ENCODE measurements at regions not wholly inside any gene's neighbourhood (a gene's known extent, or its start where the extent isn't known, plus 50 kb on each side); places are given as distances from the start of the nearest gene placed in this dataset.
A peak's percentile ranks its signal among the peaks of the same experiment; 100 is the strongest.
"Not testable (repeated sequence)": the region's sequence is repeated elsewhere in the genome, so short reads cannot be mapped to it uniquely, and the experiment has no call there.

GRCh38 chr4:167854881-167855280 is 237.5 kb upstream of the ANXA10 start:
- Histone ChIP-seq H3K4me2 (ENCODE audit: low read length, poor library complexity, severe bottlenecking) (no peak overlapping the region), H3K79me1 (replicated peaks; ENCODE audit: low read length, poor library complexity, severe bottlenecking) (no peaks in the 10 kb centered on the region), H2BK120ac (ENCODE audit: low read depth, low read length) (no peak overlapping the region), H3K14ac (ENCODE audit: low read length in 2 of 2) (no peak overlapping the region), H3K9ac (ENCODE audit: low read length) (no peak overlapping the region), H3K27ac (ENCODE audit: low read length, poor library complexity, severe bottlenecking) (no peak overlapping the region), H3K4me3 (ENCODE audit: insufficient read depth in 1 of 2, low read depth in 1 of 2, low read length in 2 of 2) (no peak overlapping the region), H3K23ac (ENCODE audit: low read length in 2 of 2) (no peak overlapping the region), H4K8ac (ENCODE audit: low read length) (no peak overlapping the region), H3K27me3 (ENCODE audit: control insufficient read depth in 1 of 2, insufficient read depth in 1 of 2, low read length in 2 of 2) (no peaks in the 10 kb centered on the region), H4K91ac (ENCODE audit: low read length) (no peak overlapping the region), H2AFZ (ENCODE audit: low read depth, low read length) (no peak overlapping the region), H3K36me3 (ENCODE audit: control insufficient read depth in 1 of 2, insufficient read depth in 2 of 2, low read depth in 1 of 2, low read length in 2 of 2) (no peaks in the 10 kb centered on the region), H2BK12ac (ENCODE audit: low read length in 2 of 2) (no peak overlapping the region), H3K4me1 (ENCODE audit: control insufficient read depth, insufficient read depth, low read depth, low read length) (no peaks in the 10 kb centered on the region), H3K18ac (ENCODE audit: low read depth in 1 of 2, low read length in 2 of 2) (no peak overlapping the region), H2BK15ac (ENCODE audit: low read depth, poor library complexity, severe bottlenecking) (no peak overlapping the region), H3K9me3 (ENCODE audit: control insufficient read depth, low read length) (peaks cover 3% of the 10 kb centered on the region), H2BK5ac (ENCODE audit: low read depth, low read length, poor library complexity, severe bottlenecking) (no peak overlapping the region), H3K4ac (ENCODE audit: low read depth in 1 of 2, low read length in 2 of 2) (no peak overlapping the region), H2AK5ac (ENCODE audit: low read length, severe bottlenecking) (no peak overlapping the region)
- DNase-seq, result no peak
- 56% methylated on average over 2 of the region's 2 CpGs for WGBS

GRCh38 chr4:167858127-167858526 is 234.2 kb upstream of the ANXA10 start:
- not testable (repeated sequence) for H2BK5ac ChIP-seq (ENCODE audit: low read depth, low read length, poor library complexity, severe bottlenecking); H3K9me3 ChIP-seq (ENCODE audit: control insufficient read depth, low read length); DNase-seq; H4K8ac ChIP-seq (ENCODE audit: low read length); H3K9ac ChIP-seq (ENCODE audit: low read length); H3K14ac ChIP-seq (ENCODE audit: low read length in 2 of 2); H3K36me3 ChIP-seq (ENCODE audit: control insufficient read depth in 1 of 2, insufficient read depth in 2 of 2, low read depth in 1 of 2, low read length in 2 of 2); H2BK12ac ChIP-seq (ENCODE audit: low read length in 2 of 2); H3K27ac ChIP-seq (ENCODE audit: low read length, poor library complexity, severe bottlenecking); H3K4me2 ChIP-seq (ENCODE audit: low read length, poor library complexity, severe bottlenecking); H3K4me1 ChIP-seq (ENCODE audit: control insufficient read depth, insufficient read depth, low read depth, low read length); H2BK120ac ChIP-seq (ENCODE audit: low read depth, low read length); H3K27me3 ChIP-seq (ENCODE audit: control insufficient read depth in 1 of 2, insufficient read depth in 1 of 2, low read length in 2 of 2); H3K18ac ChIP-seq (ENCODE audit: low read depth in 1 of 2, low read length in 2 of 2); H2BK15ac ChIP-seq (ENCODE audit: low read depth, poor library complexity, severe bottlenecking); H3K79me1 ChIP-seq (replicated peaks; ENCODE audit: low read length, poor library complexity, severe bottlenecking); H3K4ac ChIP-seq (ENCODE audit: low read depth in 1 of 2, low read length in 2 of 2); H2AK5ac ChIP-seq (ENCODE audit: low read length, severe bottlenecking); H2AFZ ChIP-seq (ENCODE audit: low read depth, low read length); H4K91ac ChIP-seq (ENCODE audit: low read length); H3K23ac ChIP-seq (ENCODE audit: low read length in 2 of 2); H3K4me3 ChIP-seq (ENCODE audit: insufficient read depth in 1 of 2, low read depth in 1 of 2, low read length in 2 of 2)
- 92% methylated on average over 14 of the region's 15 CpGs for WGBS

- Histone ChIP-seq H2BK5ac (ENCODE audit: low read depth, low read length, poor library complexity, severe bottlenecking) (no peak overlapping the region), H3K18ac (ENCODE audit: low read depth in 1 of 2, low read length in 2 of 2) (no peak overlapping the region), H4K8ac (ENCODE audit: low read length) (no peak overlapping the region), H2BK120ac (ENCODE audit: low read depth, low read length) (no peak overlapping the region), H2AFZ (ENCODE audit: low read depth, low read length) (no peak overlapping the region), H3K4me2 (ENCODE audit: low read length, poor library complexity, severe bottlenecking) (no peak overlapping the region), H2AK5ac (ENCODE audit: low read length, severe bottlenecking) (peak overlapping the region; percentile 65), H2BK15ac (ENCODE audit: low read depth, poor library complexity, severe bottlenecking) (no peak overlapping the region), H3K14ac (ENCODE audit: low read length in 2 of 2) (no peak overlapping the region), H3K23ac (ENCODE audit: low read length in 2 of 2) (no peak overlapping the region), H3K27ac (ENCODE audit: low read length, poor library complexity, severe bottlenecking) (no peak overlapping the region), H3K79me1 (replicated peaks; ENCODE audit: low read length, poor library complexity, severe bottlenecking) (no peaks in the 10 kb centered on the region), H3K4me1 (ENCODE audit: control insufficient read depth, insufficient read depth, low read depth, low read length) (no peaks in the 10 kb centered on the region), H3K9ac (ENCODE audit: low read length) (no peak overlapping the region), H3K4ac (ENCODE audit: low read depth in 1 of 2, low read length in 2 of 2) (no peak overlapping the region), H3K27me3 (ENCODE audit: control insufficient read depth in 1 of 2, insufficient read depth in 1 of 2, low read length in 2 of 2) (no peaks in the 10 kb centered on the region), H2BK12ac (ENCODE audit: low read length in 2 of 2) (no peak overlapping the region), H3K4me3 (ENCODE audit: insufficient read depth in 1 of 2, low read depth in 1 of 2, low read length in 2 of 2) (no peak overlapping the region), H3K36me3 (ENCODE audit: control insufficient read depth in 1 of 2, insufficient read depth in 2 of 2, low read depth in 1 of 2, low read length in 2 of 2) (no peaks in the 10 kb centered on the region), H3K9me3 (ENCODE audit: control insufficient read depth, low read length) (no peaks in the 10 kb centered on the region), H4K91ac (ENCODE audit: low read length) (no peak overlapping the region)
- WGBS, result no CpG with 5 or more reads among the region's 3 CpGs
- DNase-seq, result no peak
Observed at GRCh38 chr4:167867191-167867590, 225.1 kb upstream of the ANXA10 start.

DNA sequence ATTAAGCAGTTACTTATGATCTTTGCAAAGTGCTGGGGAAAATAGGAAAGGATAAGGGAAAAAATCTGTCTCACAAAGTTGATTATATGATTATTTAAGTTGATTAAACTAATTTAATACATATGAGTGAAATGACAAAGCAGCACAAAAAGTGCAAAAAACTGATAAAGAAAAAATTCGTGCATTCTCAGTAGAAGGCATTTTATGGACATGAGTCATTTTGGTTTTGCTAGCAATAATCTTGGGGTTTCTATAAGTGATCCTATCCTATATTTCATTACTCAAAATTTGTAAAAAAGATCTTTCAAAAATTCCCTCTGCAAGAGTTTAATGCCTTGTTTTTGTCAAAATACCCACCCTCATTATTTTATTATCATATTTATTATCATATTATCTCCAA is 224.2 kb upstream of the ANXA10 start:
- no CpG with 5 or more reads among the region's 1 CpG for WGBS

More for the DNA sequence above, 224.2 kb upstream of the ANXA10 start:
- no peak overlapping the region for H3K27ac ChIP-seq (ENCODE audit: low read length, poor library complexity, severe bottlenecking)
- H3K79me1 ChIP-seq (replicated peaks; ENCODE audit: low read length, poor library complexity, severe bottlenecking), result no peaks in the 10 kb centered on the region
- H3K23ac ChIP-seq (ENCODE audit: low read length in 2 of 2), result no peak overlapping the region
- H3K4me3 ChIP-seq (ENCODE audit: insufficient read depth in 1 of 2, low read depth in 1 of 2, low read length in 2 of 2), result no peak overlapping the region
- H2BK15ac ChIP-seq (ENCODE audit: low read depth, poor library complexity, severe bottlenecking), result no peak overlapping the region
- H2BK5ac ChIP-seq (ENCODE audit: low read depth, low read length, poor library complexity, severe bottlenecking), result no peak overlapping the region
- no peak overlapping the region for H4K8ac ChIP-seq (ENCODE audit: low read length)
- H2AK5ac ChIP-seq (ENCODE audit: low read length, severe bottlenecking), result no peak overlapping the region
- H3K14ac ChIP-seq (ENCODE audit: low read length in 2 of 2), result no peak overlapping the region
- no peaks in the 10 kb centered on the region for H3K27me3 ChIP-seq (ENCODE audit: control insufficient read depth in 1 of 2, insufficient read depth in 1 of 2, low read length in 2 of 2)
- H2BK12ac ChIP-seq (ENCODE audit: low read length in 2 of 2), result no peak overlapping the region
- H3K9ac ChIP-seq (ENCODE audit: low read length), result no peak overlapping the region
- no peak overlapping the region for H3K4me2 ChIP-seq (ENCODE audit: low read length, poor library complexity, severe bottlenecking)
- no peak overlapping the region for H2BK120ac ChIP-seq (ENCODE audit: low read depth, low read length)
- H3K9me3 ChIP-seq (ENCODE audit: control insufficient read depth, low read length), result no peaks in the 10 kb centered on the region
- no peak overlapping the region for H3K18ac ChIP-seq (ENCODE audit: low read depth in 1 of 2, low read length in 2 of 2)
- H3K36me3 ChIP-seq (ENCODE audit: control insufficient read depth in 1 of 2, insufficient read depth in 2 of 2, low read depth in 1 of 2, low read length in 2 of 2), result no peaks in the 10 kb centered on the region
- H3K4ac ChIP-seq (ENCODE audit: low read depth in 1 of 2, low read length in 2 of 2), result no peak overlapping the region
- H2AFZ ChIP-seq (ENCODE audit: low read depth, low read length), result no peak overlapping the region
- DNase-seq, result no peak
- H4K91ac ChIP-seq (ENCODE audit: low read length), result no peak overlapping the region
- H3K4me1 ChIP-seq (ENCODE audit: control insufficient read depth, insufficient read depth, low read depth, low read length), result no peaks in the 10 kb centered on the region
